Gastroesophageal sphincter (tissue), 4 donors: ENCODE measurements at regions not wholly inside any gene's neighbourhood (a gene's known extent, or its start where the extent isn't known, plus 50 kb on each side); places are given as distances from the start of the nearest gene placed in this dataset.

ENCODE experiments used
- ATAC-seq: fragments of 150-250 bp; one replicate; pipeline ENCODE4 v1.9.1; 2016; ENCODE audit warnings: mild to moderate bottlenecking, moderate library complexity
- H3K27ac ChIP-seq, 4 donors: fragments of 200-600 bp; sonication (generic) in 3 of 4; 1 replicate in 3 of 4; 2 replicates in 1 of 4; pipeline ENCODE4 v1.5.1; 2016 to 2019
- H3K27me3 ChIP-seq: fragments of 200-600 bp; sonication (generic); one replicate; pipeline ENCODE4 v1.5.1; 2019
- H3K36me3 ChIP-seq, 2 donors: fragments of 200-600 bp; sonication (generic); one replicate each; pipeline ENCODE4 v1.5.1; 2019; ENCODE audit warnings: control low read depth in 1 of 2
- H3K4me1 ChIP-seq, 3 donors: fragments of 200-600 bp; sonication (generic); 1 replicate in 2 of 3; 2 replicates in 1 of 3; pipeline ENCODE4 v1.5.1; 2016 to 2019; ENCODE audit warnings: control low read depth in 2 of 3
- H3K4me3 ChIP-seq, 2 donors: fragments of 200-600 bp; sonication (generic); one replicate each; pipeline ENCODE4 v1.5.1; 2019; ENCODE audit warnings: mild to moderate bottlenecking in 1 of 2, moderate library complexity in 1 of 2
- H3K9me3 ChIP-seq, 3 donors: fragments of 200-600 bp; sonication (generic); one replicate each; pipeline ENCODE4 v1.5.1; 2017 to 2019; ENCODE audit warnings: control low read depth in 2 of 3
- EP300 ChIP-seq: sonication (generic); formaldehyde crosslinking; IDR thresholded peaks from one replicate; pipeline ENCODE4 v1.6.1; 2017; ENCODE audit warnings: antibody characterized with exemption, mild to moderate bottlenecking
- POLR2A ChIP-seq, 2 donors: fragments of 450-650 bp; IDR thresholded peaks; one replicate each; pipeline ENCODE4 v1.6.1; 2017; ENCODE audit warnings: antibody characterized with exemption in 2 of 2, mild to moderate bottlenecking in 2 of 2, moderate library complexity in 1 of 2
- POLR2AphosphoS5 ChIP-seq: sonication (generic); formaldehyde crosslinking; IDR thresholded peaks from one replicate; pipeline ENCODE4 v1.6.1; 2017; ENCODE audit warnings: antibody characterized with exemption
- WGBS, 2 donors: methylation state at CpG; one replicate each; pipeline ENCODE4 v1.1.5; 2018; ENCODE audit warnings: low coverage in 1 of 2; 5-methylcytosine and 5-hydroxymethylcytosine counted together
- TF ChIP-seq, protein P1 (sequence below), 4 experiments: fragments of 200-600 bp in 2 of 4; fragments of 450-650 bp in 2 of 4; sonication (generic) in 1 of 4; IDR thresholded peaks; one replicate each; pipeline ENCODE4 v1.5.1; 2017 to 2019; ENCODE audit warnings: antibody characterized with exemption in 4 of 4, mild to moderate bottlenecking in 2 of 4, moderate library complexity in 2 of 4

DNA sequence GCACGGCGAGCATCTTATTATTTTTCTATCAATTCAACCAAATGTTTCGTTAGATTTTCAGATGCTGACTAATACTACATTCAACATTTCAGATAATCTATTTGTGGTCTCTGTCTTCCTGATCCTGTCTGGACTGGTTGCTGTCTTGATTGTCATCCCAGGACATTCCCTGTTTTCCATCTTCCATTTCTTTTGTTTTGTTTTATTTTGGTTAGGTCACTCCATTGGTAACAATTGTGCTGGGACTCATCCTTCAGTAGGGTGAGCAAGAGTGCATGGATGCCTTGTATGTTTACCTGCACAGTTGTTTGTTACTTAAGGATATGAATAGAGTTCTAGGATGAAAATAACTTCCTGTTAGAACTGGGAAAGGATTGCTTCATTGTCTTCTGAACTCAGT lies 55.9 kb upstream of the ACYP2 start:
- no peaks in the 10 kb centered on the region for H3K9me3 ChIP-seq
- no peak overlapping the region for H3K27ac ChIP-seq
- no peak overlapping the region for H3K4me3 ChIP-seq
- no peaks in the 10 kb centered on the region for H3K27me3 ChIP-seq
- TF ChIP-seq EP300 = no peak
- TF ChIP-seq, protein P1, sequence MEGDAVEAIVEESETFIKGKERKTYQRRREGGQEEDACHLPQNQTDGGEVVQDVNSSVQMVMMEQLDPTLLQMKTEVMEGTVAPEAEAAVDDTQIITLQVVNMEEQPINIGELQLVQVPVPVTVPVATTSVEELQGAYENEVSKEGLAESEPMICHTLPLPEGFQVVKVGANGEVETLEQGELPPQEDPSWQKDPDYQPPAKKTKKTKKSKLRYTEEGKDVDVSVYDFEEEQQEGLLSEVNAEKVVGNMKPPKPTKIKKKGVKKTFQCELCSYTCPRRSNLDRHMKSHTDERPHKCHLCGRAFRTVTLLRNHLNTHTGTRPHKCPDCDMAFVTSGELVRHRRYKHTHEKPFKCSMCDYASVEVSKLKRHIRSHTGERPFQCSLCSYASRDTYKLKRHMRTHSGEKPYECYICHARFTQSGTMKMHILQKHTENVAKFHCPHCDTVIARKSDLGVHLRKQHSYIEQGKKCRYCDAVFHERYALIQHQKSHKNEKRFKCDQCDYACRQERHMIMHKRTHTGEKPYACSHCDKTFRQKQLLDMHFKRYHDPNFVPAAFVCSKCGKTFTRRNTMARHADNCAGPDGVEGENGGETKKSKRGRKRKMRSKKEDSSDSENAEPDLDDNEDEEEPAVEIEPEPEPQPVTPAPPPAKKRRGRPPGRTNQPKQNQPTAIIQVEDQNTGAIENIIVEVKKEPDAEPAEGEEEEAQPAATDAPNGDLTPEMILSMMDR (IDR thresholded peaks at IDR 0.05) = no peak
- no peak for TF ChIP-seq POLR2AphosphoS5
- no peak for TF ChIP-seq POLR2A (IDR thresholded peaks at IDR 0.05)
- peaks cover 3 to 20% (median 3%) of the 10 kb centered on the region in 3 donors for H3K4me1 ChIP-seq
- 100% methylated on average over 2 to 3 of the region's 3 CpGs for WGBS, 2 donors
- H3K36me3 ChIP-seq = no peaks in the 10 kb centered on the region
- no peak for ATAC-seq

- TF ChIP-seq POLR2A (IDR thresholded peaks at IDR 0.05) (no peak), POLR2AphosphoS5 (no peak), EP300 (no peak)
- TF ChIP-seq, protein P1 (IDR thresholded peaks at IDR 0.05) = no peak
- H3K27me3 ChIP-seq = no peaks in the 10 kb centered on the region
- no peaks in the 10 kb centered on the region for H3K9me3 ChIP-seq
- peaks cover 3 to 17% (median 3%) of the 10 kb centered on the region in 3 donors for H3K4me1 ChIP-seq
- no peak overlapping the region for H3K27ac ChIP-seq
- ATAC-seq = no peak
- no peak overlapping the region for H3K4me3 ChIP-seq
- 100% methylated on average over 1 of the region's 1 CpG for WGBS, 2 donors
- peaks cover 0 to 2% of the 10 kb centered on the region in 2 donors for H3K36me3 ChIP-seq
Measured at GRCh38 chr2:54058449-54058848, 57.0 kb upstream of the ACYP2 start.

GRCh38 chr2:54054774-54055173 lies 60.6 kb upstream of the ACYP2 start:
- H3K9me3 ChIP-seq = no peaks in the 10 kb centered on the region
- H3K4me3 ChIP-seq = no peak overlapping the region
- TF ChIP-seq POLR2A (IDR thresholded peaks at IDR 0.05) (no peak), POLR2AphosphoS5 (no peak), EP300 (no peak)
- TF ChIP-seq, protein P1 (IDR thresholded peaks at IDR 0.05) = no peak
- H3K4me1 ChIP-seq = peaks cover 3 to 17% (median 3%) of the 10 kb centered on the region in 3 donors
- H3K36me3 ChIP-seq = peaks cover 0 to 27% of the 10 kb centered on the region in 2 donors
- no peak for ATAC-seq
- WGBS, 2 donors = 79 to 80% methylated on average over 4 of the region's 4 CpGs
- peak overlapping the region in 1 of 4 donors; percentile 29 for H3K27ac ChIP-seq
- H3K27me3 ChIP-seq = no peaks in the 10 kb centered on the region

GRCh38 chr2:54054271-54054670 lies 61.1 kb upstream of the ACYP2 start:
- WGBS, 2 donors = 38 to 40% methylated on average over 3 of the region's 3 CpGs
- Histone ChIP-seq H3K36me3 (peaks cover 0 to 27% of the 10 kb centered on the region in 2 donors), H3K4me3 (no peak overlapping the region), H3K4me1 (peaks cover 3 to 19% (median 3%) of the 10 kb centered on the region in 3 donors), H3K9me3 (no peaks in the 10 kb centered on the region), H3K27me3 (no peaks in the 10 kb centered on the region), H3K27ac (peak overlapping the region in 3 of 4 donors; percentile 21 to 29 (median 27))
- no peak for ATAC-seq
- TF ChIP-seq, protein P1 (IDR thresholded peaks at IDR 0.05) = no peak
- TF ChIP-seq EP300 (no peak), POLR2A (IDR thresholded peaks at IDR 0.05) (no peak), POLR2AphosphoS5 (no peak)

DNA sequence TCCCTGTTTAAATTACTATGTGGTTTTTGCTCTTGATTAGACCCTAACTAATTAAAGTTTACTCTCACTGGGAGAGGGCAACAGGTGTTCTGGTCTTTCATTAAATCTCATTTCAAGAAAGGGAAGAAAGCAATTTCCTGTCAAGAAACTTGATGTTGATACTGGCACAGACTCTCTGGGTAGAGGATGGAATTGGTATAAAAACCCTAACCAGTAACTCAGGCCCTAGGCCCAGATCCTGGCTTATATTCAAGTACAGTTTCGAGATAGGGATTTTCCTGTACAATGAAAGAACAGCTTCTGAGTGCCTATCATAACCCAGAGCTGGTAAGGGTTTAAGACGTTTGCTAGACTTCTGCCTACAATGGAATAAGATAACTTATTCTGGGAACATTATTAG lies 61.6 kb upstream of the ACYP2 start:
- WGBS, 2 donors = 25 to 37% methylated on average over 1 to 2 of the region's 2 CpGs
- Histone ChIP-seq H3K4me3 (no peak overlapping the region), H3K9me3 (no peaks in the 10 kb centered on the region), H3K27ac (peak overlapping the region in 3 of 4 donors; percentile 21 to 29 (median 23)), H3K4me1 (peaks cover 3 to 21% (median 3%) of the 10 kb centered on the region in 3 donors), H3K36me3 (peaks cover 0 to 27% of the 10 kb centered on the region in 2 donors), H3K27me3 (no peaks in the 10 kb centered on the region)
- no peak for ATAC-seq
- TF ChIP-seq EP300 (no peak), POLR2A (IDR thresholded peaks at IDR 0.05) (no peak), POLR2AphosphoS5 (no peak)
- TF ChIP-seq, protein P1 (IDR thresholded peaks at IDR 0.05) = no peak
